ENCODE measurements at regions not wholly inside any gene's neighbourhood (a gene's known extent, or its start where the extent isn't known, plus 50 kb on each side); places are given as distances from the start of the nearest gene placed in this dataset.

DNA sequence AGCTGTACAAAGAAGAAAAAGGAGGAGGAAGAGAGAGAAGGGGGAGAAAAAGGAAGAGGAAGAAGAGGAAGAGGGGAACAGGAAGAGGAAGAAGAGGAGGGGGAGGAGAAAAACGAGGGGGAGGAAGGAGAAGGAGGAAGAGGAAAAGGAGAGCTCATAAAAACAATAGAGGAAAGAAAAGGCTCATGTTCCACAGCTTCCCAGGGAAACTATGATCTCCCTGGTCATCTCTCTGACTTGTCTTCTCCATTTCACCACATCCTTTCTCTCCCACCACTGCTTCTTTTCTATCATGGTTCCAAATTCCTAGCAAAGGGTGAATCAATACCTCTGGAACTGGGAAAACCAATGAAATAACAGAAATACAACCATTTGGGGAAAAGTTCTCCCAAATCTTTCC, 254.1 kb upstream of the ERCC4 start:
- no peak overlapping the region for H3K27ac ChIP-seq
- H3K4me3 ChIP-seq = no peak overlapping the region
- H3K27me3 ChIP-seq (ENCODE audit: low read depth) = no peaks in the 10 kb centered on the region
- no peaks in the 10 kb centered on the region for H3K4me1 ChIP-seq
- H3K36me3 ChIP-seq = no peaks in the 10 kb centered on the region
- TF ChIP-seq, protein P1, sequence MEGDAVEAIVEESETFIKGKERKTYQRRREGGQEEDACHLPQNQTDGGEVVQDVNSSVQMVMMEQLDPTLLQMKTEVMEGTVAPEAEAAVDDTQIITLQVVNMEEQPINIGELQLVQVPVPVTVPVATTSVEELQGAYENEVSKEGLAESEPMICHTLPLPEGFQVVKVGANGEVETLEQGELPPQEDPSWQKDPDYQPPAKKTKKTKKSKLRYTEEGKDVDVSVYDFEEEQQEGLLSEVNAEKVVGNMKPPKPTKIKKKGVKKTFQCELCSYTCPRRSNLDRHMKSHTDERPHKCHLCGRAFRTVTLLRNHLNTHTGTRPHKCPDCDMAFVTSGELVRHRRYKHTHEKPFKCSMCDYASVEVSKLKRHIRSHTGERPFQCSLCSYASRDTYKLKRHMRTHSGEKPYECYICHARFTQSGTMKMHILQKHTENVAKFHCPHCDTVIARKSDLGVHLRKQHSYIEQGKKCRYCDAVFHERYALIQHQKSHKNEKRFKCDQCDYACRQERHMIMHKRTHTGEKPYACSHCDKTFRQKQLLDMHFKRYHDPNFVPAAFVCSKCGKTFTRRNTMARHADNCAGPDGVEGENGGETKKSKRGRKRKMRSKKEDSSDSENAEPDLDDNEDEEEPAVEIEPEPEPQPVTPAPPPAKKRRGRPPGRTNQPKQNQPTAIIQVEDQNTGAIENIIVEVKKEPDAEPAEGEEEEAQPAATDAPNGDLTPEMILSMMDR (IDR thresholded peaks at IDR 0.05) = no peak
- H3K9me3 ChIP-seq = no peaks in the 10 kb centered on the region
- intact Hi-C loops (cut with DNase I) = no loop called here
- ATAC-seq = no peak
- DNase-seq = no peak

DNA sequence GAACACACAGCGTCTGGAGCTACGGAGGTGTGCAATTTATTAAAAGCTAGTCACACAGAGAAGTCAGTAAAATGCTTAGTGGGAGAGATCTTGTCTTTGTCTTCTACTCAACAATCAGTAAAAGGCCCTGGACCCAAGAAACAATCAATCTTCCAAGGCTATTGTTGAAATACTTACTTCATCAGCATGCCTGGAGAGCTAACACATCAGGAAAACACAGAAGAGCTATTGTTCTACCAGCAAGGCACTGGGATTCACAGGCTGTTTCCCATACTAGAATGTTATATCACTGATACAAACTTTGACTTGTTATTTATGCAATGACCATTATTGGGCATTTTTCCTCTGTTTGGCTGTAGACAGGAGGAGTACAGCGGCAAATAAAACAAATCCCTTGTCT, 247.8 kb upstream of the ERCC4 start:
- no peaks in the 10 kb centered on the region for H3K4me1 ChIP-seq
- TF ChIP-seq, protein P1 (IDR thresholded peaks at IDR 0.05) = no peak
- intact Hi-C loops (cut with DNase I) = no loop called here
- no peak overlapping the region for H3K4me3 ChIP-seq
- no peak for ATAC-seq
- H3K36me3 ChIP-seq = no peaks in the 10 kb centered on the region
- H3K27ac ChIP-seq = no peak overlapping the region
- no peaks in the 10 kb centered on the region for H3K27me3 ChIP-seq (ENCODE audit: low read depth)
- H3K9me3 ChIP-seq = no peaks in the 10 kb centered on the region
- no peak for DNase-seq

DNA sequence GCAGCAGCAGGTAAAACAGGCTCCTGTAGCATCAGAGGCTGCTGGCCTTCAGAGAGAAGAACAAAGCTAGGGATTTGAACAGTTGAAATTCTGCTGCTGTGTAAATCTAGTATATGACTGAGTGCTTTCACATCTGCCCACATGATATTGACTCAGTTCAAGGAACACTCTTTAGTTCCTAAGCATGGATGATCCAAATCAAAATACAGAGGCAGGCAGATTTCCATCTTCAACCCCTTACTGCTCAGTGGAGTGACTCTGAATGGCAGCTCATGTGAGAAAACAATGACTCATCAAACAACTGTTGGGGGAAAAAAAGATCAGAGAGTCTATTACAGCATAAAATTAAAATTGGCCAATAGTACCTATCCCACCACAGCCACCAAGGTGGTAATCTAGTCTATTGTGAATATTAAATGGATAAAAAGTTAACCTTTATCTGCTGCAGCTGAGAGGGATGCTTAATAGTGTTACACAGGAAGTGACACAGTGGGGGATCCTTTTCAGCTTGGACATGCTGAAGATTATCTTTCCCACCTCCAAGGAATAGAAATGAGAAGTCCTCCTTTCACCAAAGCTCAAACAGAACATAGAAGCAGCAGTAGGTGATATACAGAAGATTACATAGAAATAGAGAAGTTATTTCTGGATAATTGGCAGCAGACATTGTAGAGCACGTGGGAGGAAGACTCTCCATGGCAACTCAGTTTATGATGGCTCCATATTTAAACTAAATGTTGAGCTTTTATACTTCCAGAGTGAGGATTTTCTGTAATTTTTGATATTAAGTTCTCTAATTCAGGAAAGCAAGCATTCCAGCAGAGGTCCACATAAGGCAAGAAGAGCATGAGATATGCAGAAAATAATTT, 239.7 kb upstream of the ERCC4 start:
- no peak for DNase-seq
- no peaks in the 10 kb centered on the region for H3K36me3 ChIP-seq
- TF ChIP-seq, protein P1 (IDR thresholded peaks at IDR 0.05) = no peak
- no peaks in the 10 kb centered on the region for H3K27me3 ChIP-seq (ENCODE audit: low read depth)
- no peaks in the 10 kb centered on the region for H3K4me1 ChIP-seq
- intact Hi-C loops (cut with DNase I) = no loop called here
- H3K4me3 ChIP-seq = no peak overlapping the region
- H3K27ac ChIP-seq = no peak overlapping the region
- no peak for ATAC-seq
- no peaks in the 10 kb centered on the region for H3K9me3 ChIP-seq

DNA sequence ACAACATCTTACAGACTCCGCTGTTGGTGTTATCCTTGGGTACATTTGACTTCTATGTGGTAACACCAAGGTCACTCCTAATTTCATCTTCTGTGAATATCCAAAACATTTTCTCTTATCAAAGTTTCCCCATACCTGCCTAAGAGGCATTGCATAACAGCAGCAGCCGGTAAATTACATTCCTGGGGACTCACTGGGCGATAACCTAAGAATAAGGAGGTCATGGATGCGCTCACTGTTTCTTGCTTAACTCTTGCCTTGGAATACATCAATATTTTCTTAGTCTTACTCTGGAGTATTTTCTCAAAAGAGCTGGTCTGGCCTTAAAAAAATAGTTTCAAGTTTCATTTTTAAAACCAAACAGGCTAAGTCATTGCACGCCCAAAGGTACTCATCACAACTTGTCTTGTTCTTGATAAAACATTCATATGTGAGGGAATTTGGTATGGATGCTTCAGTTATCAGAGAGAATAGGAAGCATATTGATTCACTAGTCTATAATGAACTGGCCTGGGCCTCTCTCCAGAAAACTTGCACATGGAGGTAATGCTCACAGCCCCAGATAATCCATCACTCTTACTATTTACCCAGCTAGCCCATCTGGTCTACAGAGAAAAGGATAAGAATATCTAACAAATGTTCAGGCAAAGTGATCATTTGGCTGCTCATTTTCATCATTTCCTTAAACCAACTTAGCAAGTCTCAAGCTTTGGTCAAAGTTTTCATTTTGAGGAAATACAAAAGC, 235.0 kb upstream of the ERCC4 start:
- Histone ChIP-seq H3K36me3 (no peaks in the 10 kb centered on the region), H3K4me1 (no peaks in the 10 kb centered on the region), H3K4me3 (no peak overlapping the region), H3K9me3 (no peaks in the 10 kb centered on the region), H3K27me3 (ENCODE audit: low read depth) (no peaks in the 10 kb centered on the region), H3K27ac (no peak overlapping the region)
- no peak for DNase-seq
- intact Hi-C loops (cut with DNase I) = no loop called here
- TF ChIP-seq, protein P1 (IDR thresholded peaks at IDR 0.05) = no peak
- ATAC-seq = no peak

DNA sequence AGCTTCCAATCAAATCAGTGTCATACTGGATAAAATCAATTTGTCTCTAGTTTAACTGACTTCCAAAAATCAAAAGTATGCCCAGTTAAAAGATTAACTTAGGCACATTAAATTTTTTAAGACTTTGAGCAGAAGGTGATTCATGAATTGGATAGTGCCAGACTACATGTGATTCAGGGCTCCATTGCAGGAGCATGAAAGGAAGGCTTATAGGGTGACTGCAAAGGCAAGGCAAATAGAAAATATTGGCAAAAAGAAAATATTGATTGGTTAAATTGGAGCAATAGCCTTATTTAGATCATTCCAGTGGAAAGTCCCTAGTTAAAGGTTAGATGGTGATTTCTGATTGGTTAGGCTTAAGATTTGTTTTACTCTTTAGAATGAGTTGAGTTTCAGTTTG, 223.9 kb upstream of the ERCC4 start:
- Histone ChIP-seq H3K36me3 (no peaks in the 10 kb centered on the region), H3K4me1 (no peaks in the 10 kb centered on the region), H3K9me3 (peaks cover 25% of the 10 kb centered on the region), H3K27ac (no peak overlapping the region), H3K27me3 (ENCODE audit: low read depth) (no peaks in the 10 kb centered on the region), H3K4me3 (no peak overlapping the region)
- ATAC-seq = no peak
- no peak for DNase-seq
- TF ChIP-seq, protein P1 (IDR thresholded peaks at IDR 0.05) = no peak
- intact Hi-C loops (cut with DNase I) = no loop called here
